H1 (cell line): ENCODE measurements at regions not wholly inside any gene's neighbourhood (a gene's known extent, or its start where the extent isn't known, plus 50 kb on each side); places are given as distances from the start of the nearest gene placed in this dataset.

ENCODE experiments used
- ATF3 ChIP-seq: IDR thresholded peaks from 2 replicates; pipeline ENCODE4 v1.6.1; 2011; ENCODE audit warnings: low read depth, mild to moderate bottlenecking, low read length; ENCODE audit not compliant: insufficient read depth
- BACH1 ChIP-seq: IDR thresholded peaks from 2 replicates; pipeline ENCODE4 v1.6.1; 2012; ENCODE audit warnings: low read length, improper control_type of control experiment
- E2F6 ChIP-seq: IDR thresholded peaks from 2 replicates; pipeline ENCODE4 v1.6.1; 2012; ENCODE audit warnings: inconsistent platforms
- JUND ChIP-seq: IDR thresholded peaks from 2 replicates; pipeline ENCODE4 v1.6.1; 2011; ENCODE audit warnings: mild to moderate bottlenecking, improper control_type of control experiment, low read length
- KDM5A ChIP-seq: fragments of 200-600 bp; IDR thresholded peaks from 2 replicates; pipeline ENCODE4 v1.7.1; 2012; ENCODE audit warnings: mild to moderate bottlenecking, low read length, inconsistent platforms, mixed read lengths
- NRF1 ChIP-seq: IDR thresholded peaks from 2 replicates; pipeline ENCODE4 v1.6.1; 2011; ENCODE audit warnings: mild to moderate bottlenecking, low read depth, low read length, improper control_type of control experiment
- RAD21 ChIP-seq, 2 experiments: IDR thresholded peaks in 1 of 2; conservative IDR thresholded peaks in 1 of 2; 2 replicates each; pipeline ENCODE4 v1.6.1; 2011; ENCODE audit warnings: low read depth in 2 of 2, low read length in 2 of 2, improper control_type of control experiment in 1 of 2, inconsistent platforms in 1 of 2, mild to moderate bottlenecking in 1 of 2, moderate library complexity in 1 of 2
- RXRA ChIP-seq: IDR thresholded peaks from 2 replicates; pipeline ENCODE4 v1.6.1; 2011; ENCODE audit warnings: low read depth, mild to moderate bottlenecking, low read length, moderate library complexity; ENCODE audit not compliant: insufficient read depth
- SP2 ChIP-seq: IDR thresholded peaks from 2 replicates; pipeline ENCODE4 v1.6.1; 2012; ENCODE audit warnings: mild to moderate bottlenecking, low read length, inconsistent platforms
- SUZ12 ChIP-seq: fragments of 200-600 bp; sonication (generic); IDR thresholded peaks from 2 replicates; pipeline ENCODE4 v1.6.1; 2012; ENCODE audit warnings: mild to moderate bottlenecking, inconsistent platforms, low read length, moderate library complexity, mixed read lengths
- TAF1 ChIP-seq: IDR thresholded peaks from 2 replicates; pipeline ENCODE4 v1.6.1; 2011; ENCODE audit warnings: mild to moderate bottlenecking, low read depth, low read length
- TAF7 ChIP-seq: optimal IDR thresholded peaks from 2 replicates; pipeline ENCODE3; 2011; ENCODE audit warnings: low read depth, mild to moderate bottlenecking, inconsistent platforms, low read length, moderate library complexity, borderline replicate concordance
- USF2 ChIP-seq: IDR thresholded peaks from 2 replicates; pipeline ENCODE4 v1.6.1; 2011; ENCODE audit warnings: low read length, improper control_type of control experiment

- TF ChIP-seq BACH1 (no peak), SP2 (no peak), E2F6 (no peak), ATF3 (peak; percentile 68), TAF1 (no peak), RXRA (no peak), RAD21 (IDR thresholded peaks at IDR 0.05 in 1 of 2, conservative IDR thresholded peaks at IDR 0.05 in 1 of 2; ENCODE audit: low read depth in 2 of 2, low read length in 2 of 2) (no peak), NRF1 (no peak), TAF7 (no peak), JUND (no peak), SUZ12 (no peak), KDM5A (no peak), USF2 (peak; percentile 89)
These were observed 224.5 kb downstream of the VRK1 start (continued) for GRCh38 chr14:97021571-97022168.
